Testis (tissue), 2 donors: ENCODE measurements at regions not wholly inside any gene's neighbourhood (a gene's known extent, or its start where the extent isn't known, plus 50 kb on each side); places are given as distances from the start of the nearest gene placed in this dataset.

ENCODE experiments used
- DNase-seq: peaks from one replicate; pipeline ENCODE4 v3.0.0-alpha.2; 2019
- H3K27ac ChIP-seq, 2 donors: fragments of 200-600 bp; sonication (generic); one replicate each; pipeline ENCODE4 v1.5.1; 2019
- H3K27me3 ChIP-seq: fragments of 200-600 bp; sonication (generic); one replicate; pipeline ENCODE4 v1.5.1; 2019
- H3K36me3 ChIP-seq: fragments of 200-600 bp; sonication (generic); one replicate; pipeline ENCODE4 v1.5.1; 2017; ENCODE audit warnings: low read depth; ENCODE audit errors: missing control alignments
- H3K4me1 ChIP-seq: fragments of 200-600 bp; sonication (generic); one replicate; pipeline ENCODE4 v1.5.1; 2019
- H3K4me3 ChIP-seq, 2 donors: fragments of 200-600 bp; sonication (generic); one replicate each; pipeline ENCODE4 v1.5.1; 2017 to 2019
- H3K9me3 ChIP-seq: fragments of 200-600 bp; sonication (generic); one replicate; pipeline ENCODE4 v1.5.1; 2017
- CTCF ChIP-seq, 3 experiments: fragments of 450-650 bp in 2 of 3; fragments of 200-600 bp in 1 of 3; sonication (generic) in 1 of 3; IDR thresholded peaks; one replicate each; pipeline ENCODE4 v1.5.1; 2016 to 2019; ENCODE audit warnings: antibody characterized with exemption in 3 of 3, mild to moderate bottlenecking in 2 of 3, moderate library complexity in 1 of 3
- POLR2A ChIP-seq: fragments of 450-650 bp; IDR thresholded peaks from one replicate; pipeline ENCODE4 v1.6.1; 2017; ENCODE audit warnings: antibody characterized with exemption, mild to moderate bottlenecking, moderate library complexity
- whole genome bisulfite sequencing, 2 donors: methylation state at CpG; one replicate each; pipeline ENCODE4 v1.1.5; 2018; 5-methylcytosine and 5-hydroxymethylcytosine counted together
- intact Hi-C: fragments of 100-400 bp; cut with DNase I; formaldehyde crosslinking; loops from one replicate; pipeline ENCODE4 v1.15.1; 2023; ENCODE audit warnings: low total_unique reads

- DNase-seq, result no peak
- intact Hi-C loops, result no loop called here
- TF ChIP-seq CTCF (IDR thresholded peaks at IDR 0.05) (no peak), POLR2A (no peak)
Observed at GRCh38 chr2:234404957-234405356, 91.9 kb downstream of the ARL4C start.

GRCh38 chr2:234403751-234404150 lies 93.1 kb downstream of the ARL4C start:
- Histone ChIP-seq H3K9me3 (no peaks in the 10 kb centered on the region), H3K4me1 (no peaks in the 10 kb centered on the region), H3K27ac (no peak overlapping the region), H3K4me3 (no peak overlapping the region), H3K36me3 (no peaks in the 10 kb centered on the region), H3K27me3 (no peaks in the 10 kb centered on the region)
- DNase-seq, result no peak
- intact Hi-C loops, result no loop called here
- no peak for TF ChIP-seq POLR2A
- no peak for TF ChIP-seq CTCF (IDR thresholded peaks at IDR 0.05)
- 97 to 100% methylated on average over 1 of the region's 1 CpG for WGBS, 2 donors

More at GRCh38 chr2:234404957-234405356, 91.9 kb downstream of the ARL4C start:
- Histone ChIP-seq H3K27ac (no peak overlapping the region), H3K9me3 (no peaks in the 10 kb centered on the region), H3K36me3 (no peaks in the 10 kb centered on the region), H3K4me1 (no peaks in the 10 kb centered on the region), H3K27me3 (no peaks in the 10 kb centered on the region), H3K4me3 (no peak overlapping the region)
- WGBS, 2 donors, result 78 to 85% methylated on average over 8 of the region's 8 CpGs

GRCh38 chr2:234403074-234403473 lies 93.8 kb downstream of the ARL4C start:
- Histone ChIP-seq H3K4me3 (no peak overlapping the region), H3K4me1 (no peaks in the 10 kb centered on the region), H3K9me3 (no peaks in the 10 kb centered on the region), H3K27ac (no peak overlapping the region), H3K27me3 (no peaks in the 10 kb centered on the region), H3K36me3 (no peaks in the 10 kb centered on the region)
- intact Hi-C loops, result no loop called here
- WGBS, 2 donors, result 92 to 94% methylated on average over 6 to 8 of the region's 8 CpGs
- DNase-seq, result no peak
- no peak for TF ChIP-seq CTCF (IDR thresholded peaks at IDR 0.05)
- no peak for TF ChIP-seq POLR2A

- Histone ChIP-seq H3K36me3 (no peaks in the 10 kb centered on the region), H3K27me3 (no peaks in the 10 kb centered on the region), H3K4me3 (no peak overlapping the region), H3K4me1 (no peaks in the 10 kb centered on the region), H3K27ac (no peak overlapping the region), H3K9me3 (no peaks in the 10 kb centered on the region)
- 84 to 86% methylated on average over 2 of the region's 2 CpGs for WGBS, 2 donors
- no peak for DNase-seq
- intact Hi-C loops, result no loop called here
- TF ChIP-seq CTCF (IDR thresholded peaks at IDR 0.05) (no peak), POLR2A (no peak)
Observed at GRCh38 chr2:234401426-234401825, 95.5 kb downstream of the ARL4C start.

- intact Hi-C loops, result no loop called here
- Histone ChIP-seq H3K4me1 (no peaks in the 10 kb centered on the region), H3K27me3 (no peaks in the 10 kb centered on the region), H3K36me3 (no peaks in the 10 kb centered on the region), H3K27ac (no peak overlapping the region), H3K9me3 (no peaks in the 10 kb centered on the region), H3K4me3 (no peak overlapping the region)
- no peak for TF ChIP-seq CTCF (IDR thresholded peaks at IDR 0.05)
- no peak for TF ChIP-seq POLR2A
- no peak for DNase-seq
- 92 to 94% methylated on average over 11 of the region's 11 CpGs for WGBS, 2 donors
Observed at GRCh38 chr2:234399451-234400246, 97.2 kb downstream of the ARL4C start.
